ENCODE measurements at regions not wholly inside any gene's neighbourhood (a gene's known extent, or its start where the extent isn't known, plus 50 kb on each side); places are given as distances from the start of the nearest gene placed in this dataset.

DNA sequence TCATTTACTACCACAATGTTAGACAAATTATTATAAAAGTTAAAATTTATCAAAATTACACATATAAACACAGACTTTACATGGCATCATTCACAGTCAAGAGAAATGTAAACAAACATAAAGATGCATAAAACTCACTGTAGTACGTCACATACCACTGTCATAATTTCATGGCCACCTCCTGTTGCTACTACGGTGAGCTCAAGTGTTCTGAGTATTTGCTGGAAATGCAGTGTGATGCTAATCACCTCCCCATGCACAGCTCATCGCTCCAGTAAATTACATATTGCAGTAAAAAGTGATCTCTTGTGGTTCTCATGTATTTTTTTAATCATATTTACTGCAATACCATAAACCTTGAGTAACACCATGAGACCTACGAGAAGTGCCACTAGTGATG is 247.7 kb upstream of the SFSWAP start:
- Mint-ChIP-seq H3K27me3 (ENCODE audit: insufficient read depth, low read depth) (peaks cover 7% of the 10 kb centered on the region), H3K4me1 (peaks cover 19% of the 10 kb centered on the region)
- H3K27me3 ChIP-seq: no peaks in the 10 kb centered on the region

DNA sequence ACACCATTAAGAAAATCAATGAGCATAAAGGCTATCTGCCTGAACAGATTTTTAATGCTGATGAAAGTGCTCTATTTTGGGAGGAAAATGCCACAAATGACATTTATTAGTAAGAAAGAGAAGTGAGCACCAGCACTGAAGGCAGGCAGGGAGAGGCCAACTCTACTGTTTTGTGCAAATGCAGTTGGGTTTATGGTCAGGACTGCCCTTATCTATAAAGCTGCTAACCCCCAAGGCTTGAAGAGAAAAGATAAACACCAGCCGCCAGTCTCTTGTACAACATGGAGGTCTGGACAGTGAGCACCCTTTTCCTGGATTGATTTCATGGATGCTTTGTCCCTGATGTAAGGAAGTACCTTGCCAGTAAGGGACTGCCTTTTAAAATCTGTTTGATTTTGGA is 246.8 kb upstream of the SFSWAP start:
- H3K4me3 Mint-ChIP-seq: no peak overlapping the region
- peaks cover 12% of the 10 kb centered on the region for H3K4me1 Mint-ChIP-seq
- H3F3A ChIP-seq (ENCODE audit: low read depth): no peaks in the 10 kb centered on the region
- H3K79me2 ChIP-seq (ENCODE audit: low read depth): no peaks in the 10 kb centered on the region
- no peaks in the 10 kb centered on the region for H3K4me1 ChIP-seq
- peaks cover 2% of the 10 kb centered on the region for H3K9me3 Mint-ChIP-seq
- TF ChIP-seq EZH2 (IDR thresholded peaks at IDR 0.05): no peak
- TF ChIP-seq, protein P1, sequence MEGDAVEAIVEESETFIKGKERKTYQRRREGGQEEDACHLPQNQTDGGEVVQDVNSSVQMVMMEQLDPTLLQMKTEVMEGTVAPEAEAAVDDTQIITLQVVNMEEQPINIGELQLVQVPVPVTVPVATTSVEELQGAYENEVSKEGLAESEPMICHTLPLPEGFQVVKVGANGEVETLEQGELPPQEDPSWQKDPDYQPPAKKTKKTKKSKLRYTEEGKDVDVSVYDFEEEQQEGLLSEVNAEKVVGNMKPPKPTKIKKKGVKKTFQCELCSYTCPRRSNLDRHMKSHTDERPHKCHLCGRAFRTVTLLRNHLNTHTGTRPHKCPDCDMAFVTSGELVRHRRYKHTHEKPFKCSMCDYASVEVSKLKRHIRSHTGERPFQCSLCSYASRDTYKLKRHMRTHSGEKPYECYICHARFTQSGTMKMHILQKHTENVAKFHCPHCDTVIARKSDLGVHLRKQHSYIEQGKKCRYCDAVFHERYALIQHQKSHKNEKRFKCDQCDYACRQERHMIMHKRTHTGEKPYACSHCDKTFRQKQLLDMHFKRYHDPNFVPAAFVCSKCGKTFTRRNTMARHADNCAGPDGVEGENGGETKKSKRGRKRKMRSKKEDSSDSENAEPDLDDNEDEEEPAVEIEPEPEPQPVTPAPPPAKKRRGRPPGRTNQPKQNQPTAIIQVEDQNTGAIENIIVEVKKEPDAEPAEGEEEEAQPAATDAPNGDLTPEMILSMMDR (IDR thresholded peaks at IDR 0.05): no peak
- TF ChIP-seq EZH2phosphoT487 (IDR thresholded peaks at IDR 0.05): no peak
- H3K9ac ChIP-seq: no peak overlapping the region
- no peak overlapping the region for H3K4me3 ChIP-seq
- no peaks in the 10 kb centered on the region for H4K20me1 ChIP-seq (ENCODE audit: low read depth)
- DNase-seq (ENCODE audit: low spot score): no peak
- H2AFZ ChIP-seq (replicated peaks): no peak overlapping the region
- no peaks in the 10 kb centered on the region for H3K27me3 ChIP-seq
- H3K36me3 ChIP-seq: no peaks in the 10 kb centered on the region
- no peaks in the 10 kb centered on the region for H3K9me3 ChIP-seq (ENCODE audit: low read depth)
- no peak overlapping the region for H3K4me2 ChIP-seq
- peaks cover 2% of the 10 kb centered on the region for H3K27me3 Mint-ChIP-seq (ENCODE audit: insufficient read depth, low read depth)
- no peak overlapping the region for H3K27ac ChIP-seq
- no peaks in the 10 kb centered on the region for H3K36me3 Mint-ChIP-seq
- no peak overlapping the region for H3K27ac Mint-ChIP-seq

More for the DNA sequence above, 247.7 kb upstream of the SFSWAP start:
- peaks cover 2% of the 10 kb centered on the region for H3K9me3 Mint-ChIP-seq
- TF ChIP-seq, protein P1 (IDR thresholded peaks at IDR 0.05): no peak
- no peak for TF ChIP-seq EZH2phosphoT487 (IDR thresholded peaks at IDR 0.05)
- no peak for TF ChIP-seq EZH2 (IDR thresholded peaks at IDR 0.05)
- H2AFZ ChIP-seq (replicated peaks): no peak overlapping the region
- no peak overlapping the region for H3K4me3 Mint-ChIP-seq
- no peak overlapping the region for H3K4me3 ChIP-seq
- H3K27ac Mint-ChIP-seq: no peak overlapping the region
- H3K9ac ChIP-seq: no peak overlapping the region
- DNase-seq (ENCODE audit: low spot score): no peak
- H3K36me3 ChIP-seq: no peaks in the 10 kb centered on the region
- no peaks in the 10 kb centered on the region for H3K4me1 ChIP-seq
- no peaks in the 10 kb centered on the region for H4K20me1 ChIP-seq (ENCODE audit: low read depth)
- H3K79me2 ChIP-seq (ENCODE audit: low read depth): no peaks in the 10 kb centered on the region
- no peaks in the 10 kb centered on the region for H3F3A ChIP-seq (ENCODE audit: low read depth)
- no peak overlapping the region for H3K4me2 ChIP-seq
- H3K9me3 ChIP-seq (ENCODE audit: low read depth): no peaks in the 10 kb centered on the region
- no peak overlapping the region for H3K27ac ChIP-seq
- no peaks in the 10 kb centered on the region for H3K36me3 Mint-ChIP-seq

DNA sequence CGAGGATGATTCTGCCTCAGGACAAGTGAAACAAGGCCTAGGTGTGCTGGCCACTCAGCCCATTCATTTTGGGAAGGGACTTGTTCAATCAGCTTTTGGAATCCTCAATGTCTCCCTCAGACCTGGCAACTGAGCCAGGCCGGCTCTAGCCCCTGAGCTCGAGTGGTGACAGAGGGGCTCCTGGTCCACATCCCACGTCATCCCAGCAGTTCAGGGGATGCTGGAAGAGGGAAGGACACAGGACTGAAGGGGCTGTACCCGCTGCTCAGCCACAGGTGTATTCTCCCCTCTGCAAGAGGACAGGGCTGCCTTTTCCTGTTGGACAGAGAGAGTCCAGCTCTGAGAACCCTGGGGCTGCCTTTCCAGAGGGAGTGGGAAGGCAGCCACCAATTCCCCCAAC is 244.6 kb upstream of the SFSWAP start:
- H4K20me1 ChIP-seq (ENCODE audit: low read depth): no peaks in the 10 kb centered on the region
- peaks cover 4% of the 10 kb centered on the region for H3K4me1 Mint-ChIP-seq

More for the DNA sequence above, 244.6 kb upstream of the SFSWAP start:
- H3K36me3 ChIP-seq: no peaks in the 10 kb centered on the region
- no peak overlapping the region for H3K4me3 Mint-ChIP-seq
- no peaks in the 10 kb centered on the region for H3K36me3 Mint-ChIP-seq
- H3K9me3 ChIP-seq (ENCODE audit: low read depth): no peaks in the 10 kb centered on the region
- no peak overlapping the region for H3K27ac ChIP-seq
- no peaks in the 10 kb centered on the region for H3K79me2 ChIP-seq (ENCODE audit: low read depth)
- no peak overlapping the region for H3K4me2 ChIP-seq
- no peak overlapping the region for H3K27ac Mint-ChIP-seq
- H3K27me3 ChIP-seq: no peaks in the 10 kb centered on the region
- H3F3A ChIP-seq (ENCODE audit: low read depth): no peaks in the 10 kb centered on the region
- DNase-seq (ENCODE audit: low spot score): no peak
- no peak overlapping the region for H3K9ac ChIP-seq
- no peak for TF ChIP-seq EZH2phosphoT487 (IDR thresholded peaks at IDR 0.05)
- TF ChIP-seq, protein P1 (IDR thresholded peaks at IDR 0.05): no peak
- TF ChIP-seq EZH2 (IDR thresholded peaks at IDR 0.05): no peak
- H2AFZ ChIP-seq (replicated peaks): no peak overlapping the region
- H3K9me3 Mint-ChIP-seq: peaks cover 2% of the 10 kb centered on the region
- H3K27me3 Mint-ChIP-seq (ENCODE audit: insufficient read depth, low read depth): no peaks in the 10 kb centered on the region
- no peaks in the 10 kb centered on the region for H3K4me1 ChIP-seq
- no peak overlapping the region for H3K4me3 ChIP-seq
